ENCODE measurements at regions not wholly inside any gene's neighbourhood (a gene's known extent, or its start where the extent isn't known, plus 50 kb on each side); places are given as distances from the start of the nearest gene placed in this dataset.
"Not testable (repeated sequence)": the region's sequence is repeated elsewhere in the genome, so short reads cannot be mapped to it uniquely, and the experiment has no call there.

DNA sequence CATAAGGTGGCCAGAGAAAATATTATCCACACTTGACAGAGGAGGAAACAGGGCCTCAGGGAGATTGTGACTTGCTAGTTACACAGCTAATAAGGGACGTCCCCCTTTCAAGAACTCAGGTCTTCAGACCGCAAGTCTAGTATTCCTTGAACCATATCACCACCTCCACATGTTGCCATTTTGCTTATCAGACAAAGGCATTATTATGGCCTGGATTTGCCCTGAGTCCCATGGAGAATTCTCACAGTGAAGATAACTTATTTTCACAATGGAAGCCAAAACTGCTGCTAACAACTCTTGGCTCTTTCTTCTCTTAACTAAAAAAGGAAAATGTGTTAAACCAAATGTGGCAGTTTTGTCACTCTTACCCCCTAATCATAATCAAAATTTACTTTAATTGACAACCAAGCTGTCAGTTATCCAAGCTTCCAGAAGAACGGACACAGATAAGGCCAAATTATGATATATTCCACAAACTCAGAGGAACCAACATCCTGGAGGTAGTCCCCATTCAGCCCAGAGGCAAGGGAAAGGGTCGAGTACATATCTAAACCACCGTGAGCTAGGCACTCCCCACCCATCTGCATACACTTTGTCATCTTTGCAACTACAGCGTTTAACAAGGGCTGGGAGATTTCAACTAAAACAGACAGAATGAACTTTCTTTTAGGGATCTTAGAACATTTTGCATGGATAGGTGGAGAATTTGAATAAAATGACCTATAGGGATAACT lies 63.6 kb upstream of the THBS1 start:
- WGBS, 10 experiments: 34 to 95% (median 74%) methylated on average over 1 to 6 of the region's 6 CpGs; no CpG with 5 or more reads in 1 of the 10 experiments
- Histone ChIP-seq H3K27ac (no peak overlapping the region), H3K4me3 (no peak overlapping the region), H3K4me1 (replicated peaks in 1 of 2) (no peaks in the 10 kb centered on the region)
- in situ Hi-C loops (cut with MboI; ENCODE audit: low pct_unique_long_range_greater_than_20kb in 2 of 9, low sequenced_read_pairs in 9 of 9, unreplicated experiment in 9 of 9): no loop called here
- no peak for ATAC-seq (replicated peaks in 6 of 8)

DNA sequence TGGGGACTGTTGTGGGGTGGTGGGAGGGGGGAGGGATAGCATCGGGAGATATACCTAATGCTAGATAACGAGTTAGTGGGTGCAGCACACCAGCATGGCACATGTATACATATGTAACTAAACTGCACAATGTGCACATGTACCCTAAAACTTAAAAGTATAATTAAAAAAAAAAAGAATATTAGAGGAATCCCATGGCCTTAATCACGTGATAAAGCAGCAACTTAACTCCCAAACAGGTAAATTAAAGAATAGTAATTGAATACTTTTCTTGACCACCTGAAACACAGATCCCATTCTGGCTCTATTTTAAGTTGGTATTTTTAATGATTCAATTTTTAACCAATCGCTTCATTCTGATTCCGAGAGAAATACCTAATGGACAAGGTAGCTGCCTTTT lies 56.9 kb upstream of the THBS1 start:
- ATAC-seq (replicated peaks in 6 of 8); H3K27ac ChIP-seq; H3K4me3 ChIP-seq; in situ Hi-C loops (cut with MboI; ENCODE audit: low pct_unique_long_range_greater_than_20kb in 2 of 9, low sequenced_read_pairs in 9 of 9, unreplicated experiment in 9 of 9); H3K4me1 ChIP-seq (replicated peaks in 1 of 2): not testable (repeated sequence)
- 53 to 100% (median 80%) methylated on average over 1 to 3 of the region's 5 CpGs for WGBS, 10 experiments

DNA sequence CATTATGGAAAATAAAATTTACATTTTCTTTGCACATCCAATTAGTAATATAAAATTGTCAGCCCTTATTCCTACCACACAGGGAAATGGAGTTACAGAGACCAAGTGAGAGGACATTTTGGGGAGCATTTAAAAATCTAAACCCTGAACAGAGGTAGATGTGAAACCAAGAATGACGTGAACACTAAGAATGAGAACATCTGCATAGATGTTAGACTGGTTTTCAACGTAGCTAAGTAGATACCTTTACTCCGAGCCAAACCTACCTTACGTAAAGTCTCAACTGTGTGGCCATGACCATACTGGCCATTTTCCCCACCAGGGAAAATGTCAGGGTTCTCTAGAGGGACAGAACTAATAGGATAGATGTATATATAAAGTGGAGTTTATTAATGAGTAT lies 51.4 kb upstream of the THBS1 start:
- H3K4me3 ChIP-seq: no peak overlapping the region
- in situ Hi-C loops (cut with MboI; ENCODE audit: low pct_unique_long_range_greater_than_20kb in 2 of 9, low sequenced_read_pairs in 9 of 9, unreplicated experiment in 9 of 9): no loop called here
- no peak overlapping the region for H3K27ac ChIP-seq
- no peak for ATAC-seq (replicated peaks in 6 of 8)
- 55 to 93% (median 85%) methylated on average over 1 to 4 of the region's 4 CpGs; no CpG with 5 or more reads in 2 of the 10 experiments for WGBS, 10 experiments
- H3K4me1 ChIP-seq (replicated peaks in 1 of 2): no peaks in the 10 kb centered on the region

DNA sequence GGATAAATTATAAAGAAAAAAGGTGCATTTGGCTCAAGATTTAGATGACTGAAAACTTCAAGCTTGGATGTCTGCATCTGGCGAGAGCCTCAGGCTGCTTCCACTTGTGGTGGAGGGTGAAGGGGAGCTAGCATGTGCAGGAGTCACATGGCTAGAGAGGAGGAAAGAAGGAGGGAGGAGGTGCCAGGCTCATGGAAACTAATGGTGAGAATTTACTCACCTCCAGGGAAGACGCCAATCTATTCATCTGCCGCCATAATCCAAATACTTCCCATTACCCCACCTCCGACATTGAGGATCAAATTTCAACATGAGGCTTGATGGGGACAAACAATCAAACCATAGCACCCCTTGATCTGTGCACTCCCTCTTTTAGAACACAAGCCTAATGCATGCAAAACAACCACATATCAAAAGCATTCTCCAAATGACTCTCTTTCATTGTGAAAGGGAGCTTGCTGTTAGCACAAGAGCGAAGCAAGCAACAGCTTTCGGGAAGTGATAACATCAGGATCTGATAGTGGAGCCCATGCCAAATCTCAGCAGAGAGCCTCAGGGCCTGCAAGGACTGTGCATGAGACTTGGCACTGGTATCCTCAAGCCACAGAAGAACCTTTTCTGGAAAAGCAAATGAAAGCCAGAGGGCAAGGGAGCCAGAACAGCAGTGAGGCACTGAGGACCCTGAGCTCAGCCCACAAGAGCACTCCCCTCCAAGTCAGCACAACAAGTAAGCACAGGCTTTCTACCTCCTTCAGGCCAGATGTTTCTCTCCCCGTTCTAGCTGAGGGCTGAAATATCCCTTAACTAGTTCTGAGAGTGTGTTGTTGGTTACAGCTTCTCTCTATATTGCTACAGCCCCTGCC lies 50.2 kb upstream of the THBS1 start:
- 0 to 100% (median 75%) methylated on average over 1 to 7 of the region's 7 CpGs; no CpG with 5 or more reads in 5 of the 10 experiments for WGBS, 10 experiments
- Histone ChIP-seq H3K4me3 (no peak overlapping the region), H3K4me1 (replicated peaks in 1 of 2) (no peaks in the 10 kb centered on the region), H3K27ac (no peak overlapping the region)
- in situ Hi-C loops (cut with MboI; ENCODE audit: low pct_unique_long_range_greater_than_20kb in 2 of 9, low sequenced_read_pairs in 9 of 9, unreplicated experiment in 9 of 9): no loop called here
- ATAC-seq (replicated peaks in 6 of 8): peak in 3 of 8 experiments; percentile 50 to 85 (median 79)
